Natural killer cell treated with Interleukin-12 subunit alpha and Interleukin-12 subunit beta and Interleukin-15 and Interleukin-18, amount 100 ng/mL, for 72 hours (primary cell): ENCODE measurements at regions not wholly inside any gene's neighbourhood (a gene's known extent, or its start where the extent isn't known, plus 50 kb on each side); places are given as distances from the start of the nearest gene placed in this dataset.

Source experiments
- ATAC-seq, 2 donors: fragments of 150-1000 bp; cut with Tn5 transposase in 1 of 2; sonication (Bioruptor Pico), chemical (Tn5 transposase) in 1 of 2; 2 replicates each; pipeline ENCODE4 v1.10.0; 2021
- DNase-seq: peaks from one replicate; pipeline ENCODE4 v3.0.0; 2022; ENCODE audit warnings: low spot score
- H3K27ac Mint-ChIP-seq, 2 donors: 1 replicate in 1 of 2; 2 replicates in 1 of 2; pipeline ENCODE4 v1.8.0; 2022; ENCODE audit warnings: mixed read lengths in 2 of 2, mild to moderate bottlenecking in 1 of 2, moderate library complexity in 1 of 2
- H3K27me3 Mint-ChIP-seq, 2 donors: 1 replicate in 1 of 2; 2 replicates in 1 of 2; pipeline ENCODE4 v1.8.0; 2022; ENCODE audit warnings: mixed read lengths in 2 of 2
- H3K36me3 Mint-ChIP-seq: one replicate; pipeline ENCODE4 v1.8.0; 2022; ENCODE audit warnings: mixed read lengths
- H3K4me1 Mint-ChIP-seq, 2 donors: 1 replicate in 1 of 2; 2 replicates in 1 of 2; pipeline ENCODE4 v1.8.0; 2022; ENCODE audit warnings: low read depth in 2 of 2, mixed read lengths in 2 of 2, mild to moderate bottlenecking in 1 of 2
- H3K4me3 Mint-ChIP-seq: one replicate; pipeline ENCODE4 v1.8.0; 2022; ENCODE audit warnings: mixed read lengths
- H3K9me3 Mint-ChIP-seq: 2 replicates; pipeline ENCODE4 v1.8.0; 2022; ENCODE audit warnings: mixed read lengths

GRCh38 chr14:35229792-35230089 lies 62.4 kb upstream of the PSMA6 start:
- Mint-ChIP-seq H3K9me3 (no peaks in the 10 kb centered on the region), H3K4me1 (peaks cover 47 to 49% of the 10 kb centered on the region in 2 donors), H3K27me3 (no peaks in the 10 kb centered on the region), H3K36me3 (peaks cover 4% of the 10 kb centered on the region), H3K4me3 (peak overlapping the region; percentile 16), H3K27ac (peak overlapping the region; percentile 78 to 92)
- DNase-seq (no peak), ATAC-seq (peak; percentile 31 to 89)

- peak overlapping the region; percentile 78 to 92 for H3K27ac Mint-ChIP-seq
- H3K4me1 Mint-ChIP-seq = peaks cover 45 to 46% of the 10 kb centered on the region in 2 donors
- ATAC-seq (no peak), DNase-seq (no peak)
- no peaks in the 10 kb centered on the region for H3K9me3 Mint-ChIP-seq
- H3K27me3 Mint-ChIP-seq = no peaks in the 10 kb centered on the region
- peaks cover 4% of the 10 kb centered on the region for H3K36me3 Mint-ChIP-seq
- peak overlapping the region; percentile 65 for H3K4me3 Mint-ChIP-seq
Observed at GRCh38 chr14:35231207-35231760, 60.9 kb upstream of the PSMA6 start.

GRCh38 chr14:35234012-35234805 lies 58.0 kb upstream of the PSMA6 start:
- no peak for ATAC-seq
- DNase-seq = no peak
- H3K4me3 Mint-ChIP-seq = no peak overlapping the region
- H3K4me1 Mint-ChIP-seq = peaks cover 43 to 50% of the 10 kb centered on the region in 2 donors
- H3K27ac Mint-ChIP-seq = peak overlapping the region in 1 of 2 donors; percentile 2
- no peaks in the 10 kb centered on the region for H3K9me3 Mint-ChIP-seq
- H3K27me3 Mint-ChIP-seq = no peaks in the 10 kb centered on the region
- H3K36me3 Mint-ChIP-seq = peaks cover 10% of the 10 kb centered on the region

GRCh38 chr14:35235840-35236239 lies 56.3 kb upstream of the PSMA6 start:
- H3K4me1 Mint-ChIP-seq = peaks cover 36 to 41% of the 10 kb centered on the region in 2 donors
- H3K27me3 Mint-ChIP-seq = no peaks in the 10 kb centered on the region
- H3K4me3 Mint-ChIP-seq = no peak overlapping the region
- no peak for ATAC-seq
- no peak for DNase-seq
- H3K36me3 Mint-ChIP-seq = peaks cover 16% of the 10 kb centered on the region
- no peaks in the 10 kb centered on the region for H3K9me3 Mint-ChIP-seq
- H3K27ac Mint-ChIP-seq = no peak overlapping the region

- Mint-ChIP-seq H3K27me3 (no peaks in the 10 kb centered on the region), H3K4me1 (peaks cover 36 to 38% of the 10 kb centered on the region in 2 donors), H3K27ac (no peak overlapping the region), H3K4me3 (no peak overlapping the region), H3K9me3 (no peaks in the 10 kb centered on the region), H3K36me3 (peaks cover 16% of the 10 kb centered on the region)
- DNase-seq (no peak), ATAC-seq (no peak)
Observed at GRCh38 chr14:35236806-35237205, 55.4 kb upstream of the PSMA6 start.

GRCh38 chr14:35240231-35240630 lies 52.0 kb upstream of the PSMA6 start:
- H3K4me1 Mint-ChIP-seq = peaks cover 37 to 46% of the 10 kb centered on the region in 2 donors
- no peaks in the 10 kb centered on the region for H3K9me3 Mint-ChIP-seq
- H3K27me3 Mint-ChIP-seq = no peaks in the 10 kb centered on the region
- H3K36me3 Mint-ChIP-seq = peaks cover 12% of the 10 kb centered on the region
- DNase-seq = no peak
- H3K4me3 Mint-ChIP-seq = no peak overlapping the region
- no peak for ATAC-seq
- peak overlapping the region in 1 of 2 donors; percentile 21 for H3K27ac Mint-ChIP-seq
